ENCODE measurements at regions not wholly inside any gene's neighbourhood (a gene's known extent, or its start where the extent isn't known, plus 50 kb on each side); places are given as distances from the start of the nearest gene placed in this dataset.

DNA sequence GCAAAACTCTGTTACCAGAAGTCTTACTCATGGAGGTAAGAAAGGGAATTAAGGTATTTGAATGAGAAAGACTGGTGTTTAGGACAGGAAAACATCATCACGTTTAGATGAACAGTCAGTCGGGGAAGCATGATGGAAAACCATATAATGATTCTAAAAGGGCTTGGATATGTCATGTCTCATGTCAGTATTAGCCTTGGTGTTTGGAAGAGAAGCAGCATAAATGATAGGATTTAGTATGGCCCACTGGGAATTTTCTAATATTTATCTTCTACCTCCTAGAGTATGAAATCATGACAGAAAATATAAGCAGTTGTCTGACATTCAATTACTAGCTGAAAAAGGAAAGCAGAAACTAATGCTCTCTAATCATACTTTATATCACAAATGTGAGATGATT is 1643.6 kb upstream of the CELF4 start:
- Histone ChIP-seq H3K4me1 (ENCODE audit: control insufficient read depth, extremely low read depth, insufficient read depth, low read length) (no peaks in the 10 kb centered on the region), H3K27me3 (ENCODE audit: control insufficient read depth in 2 of 2, insufficient read depth in 2 of 2, low read length in 2 of 2) (no peaks in the 10 kb centered on the region), H3K36me3 (ENCODE audit: control insufficient read depth in 2 of 2, extremely low read depth in 1 of 2, insufficient read depth in 2 of 2, low read length in 2 of 2) (no peaks in the 10 kb centered on the region), H3K79me2 (ENCODE audit: control insufficient read depth, insufficient read depth, low read length) (no peaks in the 10 kb centered on the region), H3K4me3 (replicated peaks in 1 of 3; ENCODE audit: insufficient read depth in 1 of 3, low read depth in 1 of 3, low read length in 3 of 3) (no peak overlapping the region), H3K9me1 (replicated peaks; ENCODE audit: control insufficient read depth, extremely low read depth, insufficient read depth, low read length) (no peaks in the 10 kb centered on the region), H3K4me2 (ENCODE audit: insufficient read depth, low read length) (no peak overlapping the region), H3K27ac (ENCODE audit: insufficient read depth, low read depth, low read length) (no peak overlapping the region), H3K9me3 (replicated peaks; ENCODE audit: control insufficient read depth, insufficient read depth, low read length) (no peaks in the 10 kb centered on the region), H2AFZ (ENCODE audit: low read depth, low read length) (no peak overlapping the region), H4K20me1 (replicated peaks; ENCODE audit: control insufficient read depth, extremely low read depth, insufficient read depth, low read length) (no peaks in the 10 kb centered on the region), H3K9ac (replicated peaks; ENCODE audit: extremely low read depth, insufficient read depth, low read length) (no peak overlapping the region)
- DNase-seq (ENCODE audit: low read depth, low spot score) (no peak), FAIRE-seq (no peak)
- TF ChIP-seq POLR2AphosphoS5 (IDR thresholded peaks at IDR 0.05; ENCODE audit: insufficient read depth, low read depth, low read length) (no peak), EZH2 (IDR thresholded peaks at IDR 0.05; ENCODE audit: borderline replicate concordance, low read depth, low read length, severe bottlenecking) (no peak), POLR2A (IDR thresholded peaks at IDR 0.05; ENCODE audit: low read depth, low read length) (no peak), CTCF (IDR thresholded peaks at IDR 0.05; ENCODE audit: extremely low read depth in 1 of 2, insufficient read depth in 1 of 2, low read depth in 1 of 2, low read length in 2 of 2) (no peak), JUN (IDR thresholded peaks at IDR 0.05; ENCODE audit: borderline replicate concordance, insufficient read depth, insufficient read length, low read depth) (no peak)
- ChIA-PET POLR2A (no interaction called here), CTCF (no interaction called here)
- dilution Hi-C loops (cut with MboI; ENCODE audit: extremely low pct_ligation_motif_present, low sequenced_read_pairs) (no loop called here), intact Hi-C loops (cut with micrococcal nuclease) (loop anchor here (10.0 kb wide), 1 partner anchor 366 kb away; no protein-coding TSS in a partner anchor)
- no TSS peak for BruUV-seq (replicated peaks)

DNA sequence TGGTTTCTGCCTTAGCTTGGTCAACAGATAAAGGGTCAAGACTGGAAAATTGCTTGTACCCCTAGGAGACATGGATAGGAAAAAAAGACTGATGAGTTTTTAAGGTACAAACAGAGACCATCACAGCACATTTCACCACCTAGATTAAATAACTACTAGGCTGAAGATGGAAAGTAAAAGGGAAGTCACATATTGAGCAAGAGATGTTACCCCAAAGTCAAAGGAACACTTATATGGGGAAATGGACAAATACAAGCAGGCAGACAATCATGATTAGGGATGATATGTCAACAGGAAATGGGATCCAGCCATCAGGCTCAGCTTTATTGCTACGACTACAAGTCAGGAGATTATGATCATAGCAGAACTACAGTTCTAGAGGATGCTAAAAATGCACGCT is 1643.1 kb upstream of the CELF4 start:
- POLR2A ChIA-PET: no interaction called here
- no peak for FAIRE-seq
- H3K9ac ChIP-seq (replicated peaks; ENCODE audit: extremely low read depth, insufficient read depth, low read length): no peak overlapping the region
- no peak overlapping the region for H3K4me2 ChIP-seq (ENCODE audit: insufficient read depth, low read length)
- H3K79me2 ChIP-seq (ENCODE audit: control insufficient read depth, insufficient read depth, low read length): no peaks in the 10 kb centered on the region
- CTCF ChIA-PET: no interaction called here
- H2AFZ ChIP-seq (ENCODE audit: low read depth, low read length): no peak overlapping the region
- BruUV-seq (replicated peaks): no TSS peak
- intact Hi-C loops (cut with micrococcal nuclease): loop anchor here (10.0 kb wide), 1 partner anchor 366 kb away; no protein-coding TSS in a partner anchor
- dilution Hi-C loops (cut with MboI; ENCODE audit: extremely low pct_ligation_motif_present, low sequenced_read_pairs): no loop called here
- H3K4me3 ChIP-seq (replicated peaks in 1 of 3; ENCODE audit: insufficient read depth in 1 of 3, low read depth in 1 of 3, low read length in 3 of 3): no peak overlapping the region
- H3K4me1 ChIP-seq (ENCODE audit: control insufficient read depth, extremely low read depth, insufficient read depth, low read length): no peaks in the 10 kb centered on the region
- no peaks in the 10 kb centered on the region for H3K27me3 ChIP-seq (ENCODE audit: control insufficient read depth in 2 of 2, insufficient read depth in 2 of 2, low read length in 2 of 2)
- no peak for DNase-seq (ENCODE audit: low read depth, low spot score)
- H3K9me1 ChIP-seq (replicated peaks; ENCODE audit: control insufficient read depth, extremely low read depth, insufficient read depth, low read length): no peaks in the 10 kb centered on the region
- no peaks in the 10 kb centered on the region for H3K9me3 ChIP-seq (replicated peaks; ENCODE audit: control insufficient read depth, insufficient read depth, low read length)
- H4K20me1 ChIP-seq (replicated peaks; ENCODE audit: control insufficient read depth, extremely low read depth, insufficient read depth, low read length): no peaks in the 10 kb centered on the region
- no peak overlapping the region for H3K27ac ChIP-seq (ENCODE audit: insufficient read depth, low read depth, low read length)
- no peak for TF ChIP-seq JUN (IDR thresholded peaks at IDR 0.05; ENCODE audit: borderline replicate concordance, insufficient read depth, insufficient read length, low read depth)
- TF ChIP-seq POLR2AphosphoS5 (IDR thresholded peaks at IDR 0.05; ENCODE audit: insufficient read depth, low read depth, low read length): no peak
- no peak for TF ChIP-seq MYC (IDR thresholded peaks at IDR 0.05; ENCODE audit: low read depth, low read length)
- no peak for TF ChIP-seq CTCF (IDR thresholded peaks at IDR 0.05; ENCODE audit: extremely low read depth in 1 of 2, insufficient read depth in 1 of 2, low read depth in 1 of 2, low read length in 2 of 2)
- no peak for TF ChIP-seq POLR2A (IDR thresholded peaks at IDR 0.05; ENCODE audit: low read depth, low read length)
- no peak for TF ChIP-seq MAX (IDR thresholded peaks at IDR 0.05; ENCODE audit: insufficient read depth, insufficient read length)
- no peak for TF ChIP-seq EZH2 (IDR thresholded peaks at IDR 0.05; ENCODE audit: borderline replicate concordance, low read depth, low read length, severe bottlenecking)
- H3K36me3 ChIP-seq (ENCODE audit: control insufficient read depth in 2 of 2, extremely low read depth in 1 of 2, insufficient read depth in 2 of 2, low read length in 2 of 2): no peaks in the 10 kb centered on the region

All from endothelial cell of umbilical vein (primary cell).